ENCODE measurements at regions not wholly inside any gene's neighbourhood (a gene's known extent, or its start where the extent isn't known, plus 50 kb on each side); places are given as distances from the start of the nearest gene placed in this dataset.

DNA sequence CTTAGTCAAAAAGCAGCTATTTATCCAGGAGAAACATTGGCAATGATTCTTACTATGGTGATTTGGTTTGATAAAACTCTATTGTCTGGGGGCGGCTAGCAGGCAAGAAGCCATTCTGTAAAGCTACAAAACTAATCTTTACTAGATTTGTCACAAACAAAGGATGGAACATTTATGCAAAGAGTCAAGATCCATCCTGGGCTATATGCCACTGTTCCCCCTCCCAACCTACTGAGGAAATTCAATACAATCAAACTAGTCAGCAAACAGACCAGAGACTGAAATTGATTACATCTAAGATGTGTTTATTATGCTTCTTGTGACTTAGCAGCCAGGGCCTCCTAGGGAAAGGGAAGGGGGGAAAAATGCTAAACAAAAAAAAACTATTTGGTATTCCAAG, 397.6 kb downstream of the GPAM start:
- TF ChIP-seq, protein P1, sequence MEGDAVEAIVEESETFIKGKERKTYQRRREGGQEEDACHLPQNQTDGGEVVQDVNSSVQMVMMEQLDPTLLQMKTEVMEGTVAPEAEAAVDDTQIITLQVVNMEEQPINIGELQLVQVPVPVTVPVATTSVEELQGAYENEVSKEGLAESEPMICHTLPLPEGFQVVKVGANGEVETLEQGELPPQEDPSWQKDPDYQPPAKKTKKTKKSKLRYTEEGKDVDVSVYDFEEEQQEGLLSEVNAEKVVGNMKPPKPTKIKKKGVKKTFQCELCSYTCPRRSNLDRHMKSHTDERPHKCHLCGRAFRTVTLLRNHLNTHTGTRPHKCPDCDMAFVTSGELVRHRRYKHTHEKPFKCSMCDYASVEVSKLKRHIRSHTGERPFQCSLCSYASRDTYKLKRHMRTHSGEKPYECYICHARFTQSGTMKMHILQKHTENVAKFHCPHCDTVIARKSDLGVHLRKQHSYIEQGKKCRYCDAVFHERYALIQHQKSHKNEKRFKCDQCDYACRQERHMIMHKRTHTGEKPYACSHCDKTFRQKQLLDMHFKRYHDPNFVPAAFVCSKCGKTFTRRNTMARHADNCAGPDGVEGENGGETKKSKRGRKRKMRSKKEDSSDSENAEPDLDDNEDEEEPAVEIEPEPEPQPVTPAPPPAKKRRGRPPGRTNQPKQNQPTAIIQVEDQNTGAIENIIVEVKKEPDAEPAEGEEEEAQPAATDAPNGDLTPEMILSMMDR (IDR thresholded peaks at IDR 0.05 in 8 of 11, conservative IDR thresholded peaks at IDR 0.05 in 3 of 11): no peak
- no peak for TF ChIP-seq POLR2AphosphoS5 (IDR thresholded peaks at IDR 0.05)
- TF ChIP-seq POLR2A (IDR thresholded peaks at IDR 0.05): no peak

Measured in spleen (tissue), 7 donors.